DOHH2 (cell line): ENCODE measurements at regions not wholly inside any gene's neighbourhood (a gene's known extent, or its start where the extent isn't known, plus 50 kb on each side); places are given as distances from the start of the nearest gene placed in this dataset.

ENCODE experiments used
- H3F3A ChIP-seq: fragments of 200-600 bp; sonication (generic), shearing (Covaris generic); 2 replicates; pipeline ENCODE4 v1.6.0; 2016; ENCODE audit warnings: antibody characterized with exemption, mild to moderate bottlenecking; ENCODE audit not compliant: control insufficient read depth, insufficient read depth
- H3K27ac ChIP-seq: fragments of 200-600 bp; sonication (generic); 2 replicates; pipeline ENCODE4 v1.5.1; 2014; ENCODE audit warnings: low read depth, mild to moderate bottlenecking, low read length, moderate library complexity
- H3K27me3 ChIP-seq: fragments of 200-600 bp; sonication (generic); 2 replicates; pipeline ENCODE4 v1.6.1; 2014; ENCODE audit warnings: mild to moderate bottlenecking, low read length, mixed read lengths; ENCODE audit not compliant: control insufficient read depth
- H3K36me3 ChIP-seq: fragments of 200-600 bp; sonication (generic); 2 replicates; pipeline ENCODE4 v1.6.1; 2014; ENCODE audit warnings: mild to moderate bottlenecking, low read length, moderate library complexity, mixed read lengths; ENCODE audit not compliant: control insufficient read depth
- H3K4me1 ChIP-seq: fragments of 200-600 bp; sonication (generic); 2 replicates; pipeline ENCODE4 v1.6.1; 2014; ENCODE audit warnings: mild to moderate bottlenecking, low read length, mixed read lengths; ENCODE audit not compliant: control insufficient read depth
- H3K4me2 ChIP-seq: fragments of 200-600 bp; sonication (generic); 2 replicates; pipeline ENCODE4 v1.6.0; 2014; ENCODE audit warnings: mild to moderate bottlenecking, low read length, moderate library complexity
- H3K4me3 ChIP-seq: fragments of 200-600 bp; sonication (generic); 2 replicates; pipeline ENCODE4 v1.5.1; 2014; ENCODE audit warnings: mild to moderate bottlenecking, low read length, mixed read lengths
- H3K79me2 ChIP-seq: fragments of 200-600 bp; sonication (generic); 2 replicates; pipeline ENCODE4 v1.6.1; 2014; ENCODE audit warnings: mild to moderate bottlenecking, low read length, mixed read lengths; ENCODE audit not compliant: control insufficient read depth
- H3K9me2 ChIP-seq: fragments of 200-600 bp; sonication (generic); replicated peaks from 2 replicates; pipeline ENCODE4 v1.6.1; 2014; ENCODE audit warnings: mild to moderate bottlenecking, low read length, mixed read lengths; ENCODE audit not compliant: control insufficient read depth
- H3K9me3 ChIP-seq: fragments of 200-600 bp; sonication (generic); 2 replicates; pipeline ENCODE4 v1.6.1; 2014; ENCODE audit warnings: antibody characterized with exemption, low read length, mixed read lengths; ENCODE audit not compliant: control insufficient read depth, insufficient read depth
- H4K20me1 ChIP-seq: fragments of 200-600 bp; sonication (generic); 2 replicates; pipeline ENCODE4 v1.6.0; 2014; ENCODE audit warnings: low read depth, mild to moderate bottlenecking, antibody characterized with exemption, low read length, moderate library complexity; ENCODE audit not compliant: control insufficient read depth, insufficient read depth
- EZH2phosphoT487 ChIP-seq: fragments of 200-600 bp; sonication (generic); IDR thresholded peaks from 2 replicates; pipeline ENCODE4 v1.6.1; 2017; ENCODE audit warnings: borderline replicate concordance, mild to moderate bottlenecking, antibody characterized with exemption, low read length, moderate library complexity, mixed read lengths
- TF ChIP-seq, protein P1 (sequence below): fragments of 200-600 bp; sonication (generic); IDR thresholded peaks from one replicate; pipeline ENCODE4 v1.5.1; 2014; ENCODE audit warnings: antibody characterized with exemption, mild to moderate bottlenecking, low read depth, low read length; ENCODE audit not compliant: poor library complexity, severe bottlenecking

DNA sequence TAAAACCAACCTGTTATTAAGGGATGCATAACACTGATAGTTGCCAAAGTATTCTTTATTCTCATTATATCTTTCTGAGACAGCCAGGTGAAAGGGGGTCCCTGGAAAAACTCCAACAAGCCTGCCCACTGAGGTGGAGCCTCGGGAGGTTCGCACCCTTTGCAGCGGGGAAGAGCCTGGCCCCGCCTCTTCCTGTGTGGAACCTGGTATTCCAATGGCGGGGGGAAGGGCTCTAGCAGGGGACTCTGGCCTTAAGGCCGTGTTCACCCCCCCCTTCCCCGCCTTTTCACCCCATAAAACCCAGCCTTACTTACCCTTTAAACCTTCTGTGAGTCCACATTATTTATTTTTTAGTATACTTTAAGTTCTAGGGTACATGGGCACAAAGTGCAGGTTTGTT, 62.4 kb upstream of the PDK4 start:
- no peaks in the 10 kb centered on the region for H3K9me2 ChIP-seq

DNA sequence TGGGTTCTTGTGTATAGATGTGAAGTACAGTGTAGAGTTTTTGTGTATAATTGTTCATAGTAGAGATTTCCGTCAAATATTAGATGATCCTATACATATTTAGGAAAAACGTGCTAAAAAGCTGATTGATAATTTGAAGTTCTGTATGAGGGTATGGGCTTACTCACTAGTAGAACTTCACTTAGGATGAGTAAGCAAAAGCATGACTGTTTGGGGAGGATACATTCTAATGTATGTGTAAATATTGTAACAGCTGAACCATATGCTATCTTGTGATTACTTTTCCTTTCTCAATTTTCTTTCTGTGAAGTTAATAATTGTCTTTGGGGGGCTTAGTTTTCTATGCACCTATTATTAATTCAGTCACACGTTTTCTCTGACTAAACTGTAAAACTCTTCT, 53.2 kb upstream of the PDK4 start:
- no peak for TF ChIP-seq EZH2phosphoT487
- TF ChIP-seq, protein P1, sequence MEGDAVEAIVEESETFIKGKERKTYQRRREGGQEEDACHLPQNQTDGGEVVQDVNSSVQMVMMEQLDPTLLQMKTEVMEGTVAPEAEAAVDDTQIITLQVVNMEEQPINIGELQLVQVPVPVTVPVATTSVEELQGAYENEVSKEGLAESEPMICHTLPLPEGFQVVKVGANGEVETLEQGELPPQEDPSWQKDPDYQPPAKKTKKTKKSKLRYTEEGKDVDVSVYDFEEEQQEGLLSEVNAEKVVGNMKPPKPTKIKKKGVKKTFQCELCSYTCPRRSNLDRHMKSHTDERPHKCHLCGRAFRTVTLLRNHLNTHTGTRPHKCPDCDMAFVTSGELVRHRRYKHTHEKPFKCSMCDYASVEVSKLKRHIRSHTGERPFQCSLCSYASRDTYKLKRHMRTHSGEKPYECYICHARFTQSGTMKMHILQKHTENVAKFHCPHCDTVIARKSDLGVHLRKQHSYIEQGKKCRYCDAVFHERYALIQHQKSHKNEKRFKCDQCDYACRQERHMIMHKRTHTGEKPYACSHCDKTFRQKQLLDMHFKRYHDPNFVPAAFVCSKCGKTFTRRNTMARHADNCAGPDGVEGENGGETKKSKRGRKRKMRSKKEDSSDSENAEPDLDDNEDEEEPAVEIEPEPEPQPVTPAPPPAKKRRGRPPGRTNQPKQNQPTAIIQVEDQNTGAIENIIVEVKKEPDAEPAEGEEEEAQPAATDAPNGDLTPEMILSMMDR: no peak
- no peaks in the 10 kb centered on the region for H3F3A ChIP-seq
- H3K4me3 ChIP-seq: no peak overlapping the region
- no peak overlapping the region for H3K27ac ChIP-seq
- H3K79me2 ChIP-seq: no peaks in the 10 kb centered on the region
- no peaks in the 10 kb centered on the region for H4K20me1 ChIP-seq
- H3K4me2 ChIP-seq: no peak overlapping the region
- no peaks in the 10 kb centered on the region for H3K9me2 ChIP-seq
- no peaks in the 10 kb centered on the region for H3K27me3 ChIP-seq
- H3K4me1 ChIP-seq: no peaks in the 10 kb centered on the region
- no peaks in the 10 kb centered on the region for H3K36me3 ChIP-seq
- H3K9me3 ChIP-seq: no peaks in the 10 kb centered on the region

More for the DNA sequence above, 62.4 kb upstream of the PDK4 start:
- no peaks in the 10 kb centered on the region for H3F3A ChIP-seq
- H3K4me3 ChIP-seq: no peak overlapping the region
- no peak overlapping the region for H3K4me2 ChIP-seq
- no peaks in the 10 kb centered on the region; the same call in 1 of the 2 replicates for H3K9me3 ChIP-seq
- no peak overlapping the region for H3K27ac ChIP-seq
- no peaks in the 10 kb centered on the region for H3K36me3 ChIP-seq
- no peaks in the 10 kb centered on the region for H3K27me3 ChIP-seq
- TF ChIP-seq EZH2phosphoT487: no peak
- TF ChIP-seq, protein P1: no peak
- no peaks in the 10 kb centered on the region for H4K20me1 ChIP-seq
- H3K4me1 ChIP-seq: no peaks in the 10 kb centered on the region
- no peaks in the 10 kb centered on the region for H3K79me2 ChIP-seq

DNA sequence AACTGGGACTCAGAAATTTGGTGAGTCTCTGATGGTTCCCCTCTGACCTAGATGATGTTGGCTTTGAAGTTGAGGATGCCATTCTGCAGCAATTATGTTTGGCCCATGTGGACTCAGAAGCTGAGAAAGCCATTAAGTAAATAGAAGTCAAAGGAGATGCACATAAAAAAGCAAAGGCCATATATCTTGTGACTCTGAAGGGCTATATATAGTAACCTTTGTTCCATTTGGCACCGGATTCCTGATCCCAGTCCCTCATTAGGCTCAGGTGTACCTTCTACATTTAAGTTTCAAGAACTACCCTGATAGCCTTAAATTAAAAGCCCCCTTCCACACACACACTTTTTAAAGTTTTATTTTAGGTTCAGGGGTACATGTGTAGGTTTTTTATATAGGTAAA, 50.0 kb upstream of the PDK4 start:
- H3K36me3 ChIP-seq: no peaks in the 10 kb centered on the region
- H3K9me3 ChIP-seq: no peaks in the 10 kb centered on the region
- H3K27me3 ChIP-seq: no peaks in the 10 kb centered on the region
- H3F3A ChIP-seq: no peaks in the 10 kb centered on the region
- TF ChIP-seq, protein P1: no peak
- TF ChIP-seq EZH2phosphoT487: no peak
- H3K9me2 ChIP-seq: no peaks in the 10 kb centered on the region
- H3K4me1 ChIP-seq: no peaks in the 10 kb centered on the region
- H3K79me2 ChIP-seq: no peaks in the 10 kb centered on the region
- H4K20me1 ChIP-seq: no peaks in the 10 kb centered on the region
- H3K27ac ChIP-seq: no peak overlapping the region
- H3K4me2 ChIP-seq: no peak overlapping the region
- H3K4me3 ChIP-seq: no peak overlapping the region
